GM21619 (cell line): ENCODE measurements at regions not wholly inside any gene's neighbourhood (a gene's known extent, or its start where the extent isn't known, plus 50 kb on each side); places are given as distances from the start of the nearest gene placed in this dataset.
"Not testable (repeated sequence)": the region's sequence is repeated elsewhere in the genome, so short reads cannot be mapped to it uniquely, and the experiment has no call there.

ENCODE experiments used
- ATAC-seq: cut with Tn5 transposase; IDR thresholded peaks from one replicate; pipeline ENCODE4 v1.9.1; 2021; ENCODE audit not compliant: unreplicated experiment

- not testable (repeated sequence) for ATAC-seq
These were observed 676.6 kb upstream of the AMELY start for GRCh38 chrY:7588176-7588575.

- ATAC-seq, result no peak
These were observed 651.0 kb upstream of the AMELY start for GRCh38 chrY:7562541-7562940.

GRCh38 chrY:7557675-7558074 is 646.1 kb upstream of the AMELY start:
- no peak for ATAC-seq

DNA sequence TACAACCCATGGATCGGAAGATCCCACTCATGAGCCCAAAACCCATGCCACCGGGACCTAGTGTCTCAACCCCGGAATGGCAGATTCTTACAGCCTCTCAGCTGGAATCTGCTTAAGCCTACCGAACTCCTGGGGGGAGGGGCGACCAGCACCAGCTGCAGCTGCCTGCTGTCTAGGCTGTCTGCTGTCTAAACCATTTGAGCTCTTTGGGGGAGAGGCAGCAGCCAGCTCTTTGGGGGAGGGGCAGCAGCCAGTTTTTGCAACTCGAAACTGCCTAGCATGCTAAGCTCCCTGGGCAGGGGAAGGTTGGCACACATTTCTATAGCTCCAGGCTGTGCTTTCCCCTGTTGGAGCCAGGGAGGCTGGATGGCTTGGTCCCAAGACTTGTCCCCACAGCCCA is 643.5 kb upstream of the AMELY start:
- ATAC-seq, result no peak

- no peak for ATAC-seq
These were observed 633.5 kb upstream of the AMELY start for GRCh38 chrY:7545060-7545459.

- ATAC-seq, result no peak
These were observed 632.7 kb upstream of the AMELY start for GRCh38 chrY:7544172-7544770.

DNA sequence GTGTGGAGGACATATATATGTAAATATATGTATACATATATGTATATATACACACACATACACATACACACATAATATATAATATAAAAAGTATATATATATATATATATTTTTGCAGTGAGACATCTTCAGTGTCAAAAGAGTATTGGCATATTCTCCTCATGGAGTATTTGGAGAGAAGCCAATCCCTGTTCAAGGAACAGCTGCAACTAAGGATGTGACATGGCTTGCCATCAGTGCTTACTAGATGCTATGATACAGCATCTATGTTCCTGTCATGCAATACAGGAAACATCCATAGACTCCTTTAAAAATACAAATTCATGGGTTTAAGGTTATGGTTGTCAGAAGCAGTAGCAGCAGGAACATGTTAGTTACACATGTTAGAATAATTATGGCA is 632.0 kb upstream of the AMELY start:
- ATAC-seq, result no peak

GRCh38 chrY:7542256-7542858 is 630.8 kb upstream of the AMELY start:
- ATAC-seq, result no peak

DNA sequence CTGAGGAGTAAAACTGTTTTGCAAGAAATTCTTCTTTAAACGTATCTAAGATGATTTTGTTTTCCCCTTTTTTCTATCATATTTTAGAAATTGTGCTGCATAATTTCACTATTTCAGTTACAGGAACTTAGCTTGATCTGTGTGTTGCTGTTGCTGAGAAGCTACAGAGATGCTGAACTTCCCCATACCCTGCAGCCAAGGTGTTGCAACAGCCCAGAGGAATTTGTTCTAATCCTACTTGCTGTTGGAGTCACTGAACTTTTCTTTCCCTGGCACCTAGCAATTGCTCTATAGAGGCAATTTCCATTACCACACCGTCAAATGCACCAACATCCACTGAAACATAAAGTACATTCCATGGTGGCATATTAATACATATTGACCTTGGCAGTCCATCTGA is 617.8 kb upstream of the AMELY start:
- ATAC-seq, result no peak

GRCh38 chrY:7527568-7527967 is 616.0 kb upstream of the AMELY start:
- not testable (repeated sequence) for ATAC-seq

DNA sequence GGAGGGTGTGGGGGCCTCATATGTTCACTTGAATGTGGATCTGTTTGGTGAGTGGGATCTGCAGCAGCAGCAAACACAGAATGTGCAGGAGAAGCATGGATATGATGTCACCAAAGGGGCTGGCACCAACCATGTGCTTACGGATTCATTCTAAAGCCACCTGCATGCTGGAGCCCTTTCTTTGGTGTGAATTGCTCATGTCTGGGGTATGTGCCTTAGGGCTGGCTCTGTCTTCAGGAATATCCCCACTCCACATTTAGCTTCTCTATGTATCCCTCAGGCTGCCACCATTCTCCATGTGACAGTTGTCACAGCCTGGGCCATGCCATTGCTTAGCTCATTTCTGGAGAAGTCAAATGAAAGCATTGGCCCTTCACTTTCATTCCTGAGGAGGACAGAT is 606.8 kb upstream of the AMELY start:
- ATAC-seq, result no peak

GRCh38 chrY:7516268-7516667 is 604.7 kb upstream of the AMELY start:
- ATAC-seq, result no peak

DNA sequence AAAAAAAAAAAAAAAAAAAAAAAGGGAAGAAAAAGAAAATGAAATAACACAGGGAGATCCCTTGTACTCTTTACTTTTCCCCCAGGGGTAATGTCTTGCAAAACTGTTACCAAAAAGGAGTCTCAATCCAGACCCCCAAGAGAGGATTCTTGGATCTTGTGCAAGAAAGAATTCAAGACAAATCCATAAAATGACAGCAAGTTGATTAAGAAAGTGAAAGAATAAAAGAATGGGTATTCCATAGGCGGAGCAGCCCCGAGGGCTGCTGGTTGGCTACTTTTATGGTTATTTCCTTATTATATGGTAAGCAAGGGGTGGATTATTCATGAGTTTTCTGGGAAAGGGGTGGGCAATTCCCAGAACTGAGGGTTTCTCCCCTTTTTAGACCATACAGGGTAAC is 604.3 kb upstream of the AMELY start:
- ATAC-seq, result no peak

DNA sequence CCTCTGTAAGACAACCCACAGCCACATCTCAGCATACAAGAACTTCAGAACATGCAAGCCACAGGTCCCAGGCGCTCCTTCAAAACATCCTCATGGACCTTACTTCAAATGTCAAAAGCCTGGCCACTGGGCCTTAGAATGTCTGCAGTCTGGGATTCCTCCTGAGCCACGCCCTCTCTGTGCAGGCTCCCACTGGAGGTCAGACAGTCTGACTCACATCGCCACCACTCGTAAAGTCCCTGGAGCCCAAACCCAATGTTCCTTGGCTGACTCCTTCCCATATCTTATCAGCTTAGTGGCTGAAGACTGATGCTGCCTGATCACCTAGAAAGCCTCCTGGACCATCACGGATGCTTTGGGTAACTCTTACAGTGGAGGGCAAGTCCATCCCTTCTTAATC is 591.3 kb upstream of the AMELY start:
- ATAC-seq, result no peak

DNA sequence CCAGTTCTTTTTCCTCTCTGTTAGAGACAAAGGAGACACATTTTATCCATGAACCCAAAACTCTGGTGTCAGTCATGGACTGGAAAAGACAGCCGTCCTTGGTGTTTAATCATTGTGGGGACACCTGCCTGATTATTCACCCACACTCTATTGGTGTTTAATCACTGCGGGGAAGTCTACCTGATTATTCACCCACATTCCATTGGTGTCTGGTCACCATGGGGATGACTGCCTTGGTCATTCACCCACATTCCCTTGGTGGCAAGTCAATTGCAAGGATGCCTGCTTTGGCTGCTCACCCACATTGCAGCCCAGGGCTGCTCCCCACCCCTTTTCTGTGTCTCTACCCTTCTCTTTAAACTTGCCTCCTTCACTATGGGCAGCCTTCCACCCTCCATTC is 589.7 kb upstream of the AMELY start:
- no peak for ATAC-seq

- no peak for ATAC-seq
These were observed 584.4 kb upstream of the AMELY start for GRCh38 chrY:7496001-7496400.

DNA sequence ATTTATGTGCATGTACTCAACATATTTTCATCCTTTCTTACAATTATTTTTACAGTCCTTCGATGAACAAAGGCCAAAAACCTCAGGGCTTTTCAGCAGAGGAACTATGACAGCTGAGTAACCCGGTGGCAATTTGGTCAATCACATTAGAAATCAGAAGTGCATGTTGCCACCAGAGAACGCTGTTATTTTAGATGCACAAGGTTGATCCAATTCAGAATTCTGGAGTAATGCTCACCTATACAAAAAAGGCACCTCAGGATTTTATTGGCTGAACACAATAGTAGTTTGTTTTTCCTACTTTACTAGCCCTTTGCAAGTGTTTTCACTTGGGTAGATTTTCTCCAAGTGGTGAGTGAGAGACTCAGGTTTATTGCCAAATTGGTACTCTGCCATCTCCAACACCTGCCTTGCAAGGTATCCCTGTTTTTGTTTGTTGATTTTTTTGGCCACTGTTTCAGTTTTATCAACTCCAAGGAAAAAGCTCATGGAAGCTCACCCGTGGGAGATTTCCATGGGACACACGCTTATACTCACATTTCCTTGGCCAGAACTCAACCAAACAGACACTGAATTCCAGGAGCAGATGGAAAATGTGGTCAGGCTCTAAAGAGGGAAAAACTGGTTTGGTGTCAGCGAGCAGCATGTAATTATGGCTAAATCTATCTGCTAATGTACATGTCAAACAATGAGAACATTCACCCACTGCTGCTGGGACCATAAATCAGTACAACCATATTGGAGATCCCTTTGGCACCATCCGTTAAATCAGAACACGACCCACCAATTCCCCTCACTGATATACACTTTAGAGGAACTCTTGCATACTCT is 573.1 kb upstream of the AMELY start:
- not testable (repeated sequence) for ATAC-seq

GRCh38 chrY:7471976-7472375 is 560.4 kb upstream of the AMELY start:
- ATAC-seq, result no peak

DNA sequence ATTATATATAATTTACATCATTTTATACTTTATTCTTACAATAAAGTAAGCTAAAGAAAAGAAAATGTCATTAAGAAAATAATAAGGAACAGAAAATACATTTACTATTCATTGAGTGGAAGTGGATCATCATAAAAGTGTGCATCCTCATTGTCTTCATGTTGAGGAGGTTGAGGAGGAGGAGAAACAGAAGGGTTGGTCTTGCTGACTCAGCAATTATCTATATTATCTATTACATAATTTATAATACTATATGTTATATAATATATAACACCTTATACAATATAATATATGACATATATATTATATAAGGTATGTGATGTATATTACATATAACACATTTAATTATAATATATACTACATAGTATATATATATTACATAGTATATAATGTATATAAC is 558.5 kb upstream of the AMELY start:
- no peak for ATAC-seq

DNA sequence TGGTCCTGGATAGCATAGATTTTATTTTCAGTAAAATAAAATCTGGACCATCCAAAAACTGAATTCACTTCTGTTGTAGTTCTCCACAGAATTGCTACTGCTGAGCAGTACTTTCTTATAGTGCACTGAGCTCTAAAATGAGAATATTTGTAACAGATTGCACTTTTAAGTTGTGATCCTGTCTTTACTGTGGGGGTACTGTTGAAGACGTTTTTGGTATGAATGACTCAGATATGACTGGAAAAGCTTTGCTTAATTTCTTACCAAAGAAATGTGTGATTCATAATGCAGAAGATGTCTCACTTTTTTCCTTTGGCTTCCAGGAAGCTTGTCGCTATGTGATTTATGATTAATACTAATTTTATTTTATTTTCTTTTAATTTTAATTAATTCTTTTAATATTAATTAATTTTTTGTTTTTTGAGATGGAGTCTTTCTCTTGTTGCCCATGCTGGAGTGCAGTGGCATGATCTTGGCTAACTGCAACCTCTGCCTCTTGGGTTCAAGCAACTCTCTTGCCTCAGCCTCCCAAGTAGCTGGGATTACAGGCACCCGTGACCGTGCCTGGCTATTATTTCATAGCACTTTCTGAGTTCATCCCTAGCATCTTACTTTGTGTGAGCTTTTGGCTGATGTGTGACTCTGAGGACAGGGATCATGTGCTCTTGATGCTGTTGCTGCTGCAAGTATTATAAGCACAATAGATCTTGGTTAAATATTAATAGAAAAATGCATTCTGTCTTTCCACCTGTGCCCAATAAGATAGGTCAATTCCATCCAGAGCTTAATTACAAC is 557.6 kb upstream of the AMELY start:
- ATAC-seq, result no peak

- ATAC-seq, result no peak
These were observed 556.4 kb upstream of the AMELY start for GRCh38 chrY:7467796-7468520.
